ENCODE measurements at regions not wholly inside any gene's neighbourhood (a gene's known extent, or its start where the extent isn't known, plus 50 kb on each side); places are given as distances from the start of the nearest gene placed in this dataset.
"Not testable (repeated sequence)": the region's sequence is repeated elsewhere in the genome, so short reads cannot be mapped to it uniquely, and the experiment has no call there.

GRCh38 chr7:88610942-88611341 is 148.6 kb upstream of the ZNF804B start:
- no peak for FAIRE-seq

- no peak for FAIRE-seq
These were observed 158.8 kb upstream of the ZNF804B start for GRCh38 chr7:88600695-88601094.

- FAIRE-seq, result no peak
These were observed 160.0 kb upstream of the ZNF804B start for GRCh38 chr7:88599528-88599927.

GRCh38 chr7:88597941-88598425 is 161.5 kb upstream of the ZNF804B start:
- FAIRE-seq, result no peak

- FAIRE-seq, result no peak
These were observed 168.5 kb upstream of the ZNF804B start for GRCh38 chr7:88590963-88591362.

- no peak for FAIRE-seq
These were observed 169.6 kb upstream of the ZNF804B start for GRCh38 chr7:88589927-88590326.

- no peak for FAIRE-seq
These were observed 172.6 kb upstream of the ZNF804B start for GRCh38 chr7:88586890-88587289.

- no peak for FAIRE-seq
These were observed 173.3 kb upstream of the ZNF804B start for GRCh38 chr7:88586219-88586618.

GRCh38 chr7:88576720-88577119 is 182.8 kb upstream of the ZNF804B start:
- no peak for FAIRE-seq

GRCh38 chr7:88566162-88566729 is 193.3 kb upstream of the ZNF804B start:
- FAIRE-seq, result no peak

GRCh38 chr7:88565401-88565800 is 194.1 kb upstream of the ZNF804B start:
- no peak for FAIRE-seq

GRCh38 chr7:88556441-88556840 is 203.1 kb upstream of the ZNF804B start:
- not testable (repeated sequence) for FAIRE-seq

GRCh38 chr7:88554847-88555246 is 204.7 kb upstream of the ZNF804B start:
- FAIRE-seq, result not testable (repeated sequence)

GRCh38 chr7:88548399-88548798 is 211.1 kb upstream of the ZNF804B start:
- FAIRE-seq, result no peak

- FAIRE-seq, result no peak
These were observed 212.7 kb upstream of the ZNF804B start for GRCh38 chr7:88546808-88547207.

- FAIRE-seq, result no peak
These were observed 213.8 kb upstream of the ZNF804B start for GRCh38 chr7:88545663-88546062.

- no peak for FAIRE-seq
These were observed 219.5 kb upstream of the ZNF804B start for GRCh38 chr7:88540012-88540411.

- no peak for FAIRE-seq
These were observed 220.0 kb upstream of the ZNF804B start for GRCh38 chr7:88539518-88539917.

- FAIRE-seq, result no peak
These were observed 217.0 kb upstream of the STEAP4 start for GRCh38 chr7:88523645-88524044.

- FAIRE-seq, result no peak
These were observed 216.1 kb upstream of the STEAP4 start for GRCh38 chr7:88522771-88523293.

- FAIRE-seq, result no peak
These were observed 209.7 kb upstream of the STEAP4 start for GRCh38 chr7:88516429-88516828.

- no peak for FAIRE-seq
These were observed 208.6 kb upstream of the STEAP4 start for GRCh38 chr7:88515301-88515700.

GRCh38 chr7:88509341-88509740 is 202.6 kb upstream of the STEAP4 start:
- no peak for FAIRE-seq

GRCh38 chr7:88500131-88500530 is 193.4 kb upstream of the STEAP4 start:
- no peak for FAIRE-seq

All from A204.1 (cell line).